ENCODE measurements at regions not wholly inside any gene's neighbourhood (a gene's known extent, or its start where the extent isn't known, plus 50 kb on each side); places are given as distances from the start of the nearest gene placed in this dataset.

- Mint-ChIP-seq H3K4me1 (ENCODE audit: low read depth) (no peaks in the 10 kb centered on the region), H3K36me3 (ENCODE audit: low read depth) (no peaks in the 10 kb centered on the region), H3K9me3 (peaks cover 17% of the 10 kb centered on the region), H3K27ac (no peak overlapping the region), H3K27me3 (ENCODE audit: low read depth) (no peaks in the 10 kb centered on the region), H3K4me3 (no peak overlapping the region)
Measured at GRCh38 chr4:60817609-60818008, 382.5 kb upstream of the ADGRL3 start.

- no peaks in the 10 kb centered on the region for H3K36me3 Mint-ChIP-seq (ENCODE audit: low read depth)
- H3K27ac Mint-ChIP-seq: no peak overlapping the region
- H3K27me3 Mint-ChIP-seq (ENCODE audit: low read depth): no peaks in the 10 kb centered on the region
- peaks cover 12% of the 10 kb centered on the region for H3K9me3 Mint-ChIP-seq
- no peaks in the 10 kb centered on the region for H3K4me1 Mint-ChIP-seq (ENCODE audit: low read depth)
- H3K4me3 Mint-ChIP-seq: no peak overlapping the region
Measured at GRCh38 chr4:60822986-60823385, 377.1 kb upstream of the ADGRL3 start.

GRCh38 chr4:60840020-60840419 lies 360.1 kb upstream of the ADGRL3 start:
- Mint-ChIP-seq H3K27ac (no peak overlapping the region), H3K4me1 (ENCODE audit: low read depth) (no peaks in the 10 kb centered on the region), H3K27me3 (ENCODE audit: low read depth) (no peaks in the 10 kb centered on the region), H3K9me3 (peaks cover 17% of the 10 kb centered on the region), H3K36me3 (ENCODE audit: low read depth) (no peaks in the 10 kb centered on the region), H3K4me3 (no peak overlapping the region)

GRCh38 chr4:60846678-60847077 lies 353.4 kb upstream of the ADGRL3 start:
- H3K27me3 Mint-ChIP-seq (ENCODE audit: low read depth): no peaks in the 10 kb centered on the region
- no peak overlapping the region for H3K27ac Mint-ChIP-seq
- no peak overlapping the region for H3K4me3 Mint-ChIP-seq
- H3K4me1 Mint-ChIP-seq (ENCODE audit: low read depth): no peaks in the 10 kb centered on the region
- peaks cover 17% of the 10 kb centered on the region for H3K9me3 Mint-ChIP-seq
- no peaks in the 10 kb centered on the region for H3K36me3 Mint-ChIP-seq (ENCODE audit: low read depth)

- Mint-ChIP-seq H3K27ac (no peak overlapping the region), H3K9me3 (peaks cover 21% of the 10 kb centered on the region), H3K27me3 (ENCODE audit: low read depth) (no peaks in the 10 kb centered on the region), H3K4me1 (ENCODE audit: low read depth) (no peaks in the 10 kb centered on the region), H3K36me3 (ENCODE audit: low read depth) (no peaks in the 10 kb centered on the region), H3K4me3 (no peak overlapping the region)
Measured at GRCh38 chr4:60847614-60848013, 352.5 kb upstream of the ADGRL3 start.

GRCh38 chr4:60857130-60857753 lies 342.9 kb upstream of the ADGRL3 start:
- no peak overlapping the region for H3K27ac Mint-ChIP-seq
- no peaks in the 10 kb centered on the region for H3K36me3 Mint-ChIP-seq (ENCODE audit: low read depth)
- H3K9me3 Mint-ChIP-seq: peaks cover 14% of the 10 kb centered on the region
- no peak overlapping the region for H3K4me3 Mint-ChIP-seq
- no peaks in the 10 kb centered on the region for H3K27me3 Mint-ChIP-seq (ENCODE audit: low read depth)
- H3K4me1 Mint-ChIP-seq (ENCODE audit: low read depth): no peaks in the 10 kb centered on the region

GRCh38 chr4:60863442-60863841 lies 336.7 kb upstream of the ADGRL3 start:
- H3K9me3 Mint-ChIP-seq: peaks cover 15% of the 10 kb centered on the region
- no peaks in the 10 kb centered on the region for H3K36me3 Mint-ChIP-seq (ENCODE audit: low read depth)
- no peak overlapping the region for H3K4me3 Mint-ChIP-seq
- no peak overlapping the region for H3K27ac Mint-ChIP-seq
- no peaks in the 10 kb centered on the region for H3K27me3 Mint-ChIP-seq (ENCODE audit: low read depth)
- no peaks in the 10 kb centered on the region for H3K4me1 Mint-ChIP-seq (ENCODE audit: low read depth)

GRCh38 chr4:60865273-60865672 lies 334.9 kb upstream of the ADGRL3 start:
- Mint-ChIP-seq H3K27me3 (ENCODE audit: low read depth) (no peaks in the 10 kb centered on the region), H3K9me3 (peaks cover 18% of the 10 kb centered on the region), H3K4me1 (ENCODE audit: low read depth) (no peaks in the 10 kb centered on the region), H3K36me3 (ENCODE audit: low read depth) (no peaks in the 10 kb centered on the region), H3K4me3 (no peak overlapping the region), H3K27ac (no peak overlapping the region)

GRCh38 chr4:60868232-60868960 lies 331.7 kb upstream of the ADGRL3 start:
- H3K27ac Mint-ChIP-seq: no peak overlapping the region
- no peaks in the 10 kb centered on the region for H3K27me3 Mint-ChIP-seq (ENCODE audit: low read depth)
- H3K4me1 Mint-ChIP-seq (ENCODE audit: low read depth): no peaks in the 10 kb centered on the region
- no peak overlapping the region for H3K4me3 Mint-ChIP-seq
- H3K9me3 Mint-ChIP-seq: peaks cover 13% of the 10 kb centered on the region
- H3K36me3 Mint-ChIP-seq (ENCODE audit: low read depth): no peaks in the 10 kb centered on the region

GRCh38 chr4:60879135-60879701 lies 320.9 kb upstream of the ADGRL3 start:
- no peaks in the 10 kb centered on the region for H3K36me3 Mint-ChIP-seq (ENCODE audit: low read depth)
- H3K9me3 Mint-ChIP-seq: peaks cover 8% of the 10 kb centered on the region
- H3K27ac Mint-ChIP-seq: no peak overlapping the region
- H3K4me3 Mint-ChIP-seq: no peak overlapping the region
- no peaks in the 10 kb centered on the region for H3K4me1 Mint-ChIP-seq (ENCODE audit: low read depth)
- H3K27me3 Mint-ChIP-seq (ENCODE audit: low read depth): no peaks in the 10 kb centered on the region

GRCh38 chr4:60884587-60884986 lies 315.5 kb upstream of the ADGRL3 start:
- no peaks in the 10 kb centered on the region for H3K27me3 Mint-ChIP-seq (ENCODE audit: low read depth)
- no peaks in the 10 kb centered on the region for H3K4me1 Mint-ChIP-seq (ENCODE audit: low read depth)
- no peak overlapping the region for H3K27ac Mint-ChIP-seq
- no peaks in the 10 kb centered on the region for H3K36me3 Mint-ChIP-seq (ENCODE audit: low read depth)
- H3K4me3 Mint-ChIP-seq: no peak overlapping the region
- peaks cover 21% of the 10 kb centered on the region for H3K9me3 Mint-ChIP-seq

GRCh38 chr4:60885011-60885410 lies 315.1 kb upstream of the ADGRL3 start:
- Mint-ChIP-seq H3K4me3 (no peak overlapping the region), H3K27ac (no peak overlapping the region), H3K4me1 (ENCODE audit: low read depth) (no peaks in the 10 kb centered on the region)

GRCh38 chr4:60890743-60891142 lies 309.4 kb upstream of the ADGRL3 start:
- H3K27me3 Mint-ChIP-seq (ENCODE audit: low read depth): no peaks in the 10 kb centered on the region
- H3K4me3 Mint-ChIP-seq: no peak overlapping the region
- H3K4me1 Mint-ChIP-seq (ENCODE audit: low read depth): no peaks in the 10 kb centered on the region
- H3K36me3 Mint-ChIP-seq (ENCODE audit: low read depth): no peaks in the 10 kb centered on the region
- H3K27ac Mint-ChIP-seq: no peak overlapping the region
- peaks cover 31% of the 10 kb centered on the region for H3K9me3 Mint-ChIP-seq

More at GRCh38 chr4:60885011-60885410, 315.1 kb upstream of the ADGRL3 start:
- peaks cover 24% of the 10 kb centered on the region for H3K9me3 Mint-ChIP-seq
- no peaks in the 10 kb centered on the region for H3K36me3 Mint-ChIP-seq (ENCODE audit: low read depth)
- no peaks in the 10 kb centered on the region for H3K27me3 Mint-ChIP-seq (ENCODE audit: low read depth)

- Mint-ChIP-seq H3K4me1 (ENCODE audit: low read depth) (no peaks in the 10 kb centered on the region), H3K4me3 (no peak overlapping the region), H3K9me3 (peaks cover 39% of the 10 kb centered on the region), H3K27ac (no peak overlapping the region), H3K36me3 (ENCODE audit: low read depth) (no peaks in the 10 kb centered on the region), H3K27me3 (ENCODE audit: low read depth) (no peaks in the 10 kb centered on the region)
Measured at GRCh38 chr4:60891947-60892346, 308.2 kb upstream of the ADGRL3 start.

- no peak overlapping the region for H3K4me3 Mint-ChIP-seq
- peaks cover 19% of the 10 kb centered on the region for H3K9me3 Mint-ChIP-seq
- no peaks in the 10 kb centered on the region for H3K4me1 Mint-ChIP-seq (ENCODE audit: low read depth)
- no peaks in the 10 kb centered on the region for H3K36me3 Mint-ChIP-seq (ENCODE audit: low read depth)
- no peak overlapping the region for H3K27ac Mint-ChIP-seq
- H3K27me3 Mint-ChIP-seq (ENCODE audit: low read depth): no peaks in the 10 kb centered on the region
Measured at GRCh38 chr4:60897415-60897814, 302.7 kb upstream of the ADGRL3 start.
